ENCODE measurements at regions not wholly inside any gene's neighbourhood (a gene's known extent, or its start where the extent isn't known, plus 50 kb on each side); places are given as distances from the start of the nearest gene placed in this dataset.

GRCh38 chr5:168075387-168075786 is 216.1 kb upstream of the WWC1 start:
- ATAC-seq (no peak), DNase-seq (ENCODE audit: low spot score) (no peak)
- no peaks in the 10 kb centered on the region for H3K36me3 Mint-ChIP-seq
- TF ChIP-seq ZNF532 (CRISPR knock-in tag; IDR thresholded peaks at IDR 0.05; ENCODE audit: borderline replicate concordance) (no peak), ZNF138 (CRISPR knock-in tag; conservative IDR thresholded peaks at IDR 0.05) (no peak), GABPB1 (CRISPR knock-in tag; IDR thresholded peaks at IDR 0.05) (no peak), ZNF423 (CRISPR knock-in tag; IDR thresholded peaks at IDR 0.05) (no peak), ARID4B (CRISPR knock-in tag; IDR thresholded peaks at IDR 0.05; ENCODE audit: borderline replicate concordance) (no peak), ZNF232 (CRISPR knock-in tag; IDR thresholded peaks at IDR 0.05) (no peak), FOXP1 (CRISPR knock-in tag; IDR thresholded peaks at IDR 0.05; ENCODE audit: borderline replicate concordance) (no peak), FOXP4 (CRISPR knock-in tag; IDR thresholded peaks at IDR 0.05) (no peak), CDX4 (CRISPR knock-in tag; IDR thresholded peaks at IDR 0.05; ENCODE audit: borderline replicate concordance) (no peak), ZNF121 (CRISPR knock-in tag; IDR thresholded peaks at IDR 0.05) (no peak), ZNF263 (CRISPR knock-in tag; IDR thresholded peaks at IDR 0.05; ENCODE audit: low read depth) (no peak), ZSCAN18 (CRISPR knock-in tag; IDR thresholded peaks at IDR 0.05) (no peak), CBFB (CRISPR knock-in tag; IDR thresholded peaks at IDR 0.05; ENCODE audit: low read depth) (no peak), CREB1 (CRISPR knock-in tag; IDR thresholded peaks at IDR 0.05) (no peak), PRRX2 (CRISPR knock-in tag; IDR thresholded peaks at IDR 0.05) (no peak), GRHL2 (CRISPR knock-in tag; IDR thresholded peaks at IDR 0.05; ENCODE audit: insufficient replicate concordance, severe bottlenecking) (no peak), GTF2I (CRISPR knock-in tag; conservative IDR thresholded peaks at IDR 0.05) (no peak)
- H3K27me3 Mint-ChIP-seq (ENCODE audit: low read depth) = peaks cover 6% of the 10 kb centered on the region
- ChIA-PET POLR2A (no interaction called here), CTCF (interaction anchor here (2.0 kb wide), 1 partner anchor 28 kb away, joined by 16 read pairs; no protein-coding TSS in a partner anchor)
- H3K9me3 Mint-ChIP-seq = 0 out of 2 replicates have a peak, but pooled peaks cover 3% of the 10 kb centered on the region
- H3K27ac Mint-ChIP-seq = no peak overlapping the region
- peaks cover 11% of the 10 kb centered on the region for H3K4me1 Mint-ChIP-seq
- H3K4me3 Mint-ChIP-seq = no peak overlapping the region
